ENCODE measurements at regions not wholly inside any gene's neighbourhood (a gene's known extent, or its start where the extent isn't known, plus 50 kb on each side); places are given as distances from the start of the nearest gene placed in this dataset.
"Not testable (repeated sequence)": the region's sequence is repeated elsewhere in the genome, so short reads cannot be mapped to it uniquely, and the experiment has no call there.

- BruUV-seq (replicated peaks); H3K4me2 ChIP-seq (ENCODE audit: control insufficient read depth, insufficient read depth); H3K4me3 ChIP-seq; FAIRE-seq; H3K4me1 ChIP-seq (ENCODE audit: control insufficient read depth, insufficient read depth, low read length); H3K27ac ChIP-seq (ENCODE audit: control insufficient read depth, insufficient read depth); in situ Hi-C loops (cut with MboI); POLR2A ChIA-PET; H3K27me3 ChIP-seq (replicated peaks in 1 of 2; ENCODE audit: control insufficient read depth in 2 of 2, insufficient read depth in 2 of 2, low read length in 1 of 2); H2AFZ ChIP-seq (ENCODE audit: control insufficient read depth, low read depth, low read length); H3K9me3 ChIP-seq (replicated peaks; ENCODE audit: control insufficient read depth, insufficient read depth, low read length); intact Hi-C loops (cut with micrococcal nuclease; ENCODE audit: unreplicated experiment); DNase-seq (ENCODE audit: low read depth, low spot score); SMC1A ChIA-PET (ENCODE audit: uncharacterized antibody, unreplicated experiment); RAD21 ChIA-PET (ENCODE audit: unreplicated experiment); CTCF ChIA-PET; H3K79me2 ChIP-seq (ENCODE audit: control insufficient read depth, insufficient read depth, low read length); H4K20me1 ChIP-seq (ENCODE audit: control insufficient read depth, insufficient read depth); H3K36me3 ChIP-seq (ENCODE audit: control insufficient read depth in 2 of 2, insufficient read depth in 2 of 2, low read length in 1 of 2); H3K9ac ChIP-seq (ENCODE audit: control insufficient read depth, insufficient read depth, low read length); ATAC-seq: not testable (repeated sequence)
- WGBS (ENCODE audit: insufficient coverage, insufficient replicate concordance, low lambda C conversion rate, missing lambda C conversion rate), result 2% methylated on average over 4 of the region's 4 CpGs
These were observed 1916.0 kb downstream of the C4orf33 start for GRCh38 chr4:131011961-131012360.

DNA sequence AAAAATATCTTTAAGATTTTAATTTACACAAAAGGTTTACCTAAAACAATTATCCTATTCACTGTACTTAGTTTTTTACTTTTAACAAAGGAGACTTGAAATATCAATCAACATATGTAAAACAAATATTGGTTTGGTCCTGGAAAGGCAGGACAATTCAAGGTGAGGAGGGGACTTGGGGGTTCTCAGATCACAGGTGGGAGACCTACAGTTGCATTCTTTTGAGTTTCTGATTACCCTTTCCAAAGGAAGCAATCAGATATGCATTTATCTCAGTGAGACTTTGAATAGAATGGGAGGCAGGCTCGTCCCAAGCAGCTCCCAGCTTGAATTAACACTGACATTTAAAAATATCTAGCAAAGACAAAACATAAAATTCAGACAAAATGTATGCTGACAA lies 1917.3 kb downstream of the C4orf33 start:
- no peaks in the 10 kb centered on the region for H3K36me3 ChIP-seq (ENCODE audit: control insufficient read depth in 2 of 2, insufficient read depth in 2 of 2, low read length in 1 of 2)
- DNase-seq (ENCODE audit: low read depth, low spot score) (no peak), ATAC-seq (no peak), FAIRE-seq (no peak)
- intact Hi-C loops (cut with micrococcal nuclease; ENCODE audit: unreplicated experiment) (no loop called here), in situ Hi-C loops (cut with MboI) (no loop called here)
- no peak overlapping the region for H3K27ac ChIP-seq (ENCODE audit: control insufficient read depth, insufficient read depth)
- BruUV-seq (replicated peaks), result no TSS peak
- ChIA-PET POLR2A (no interaction called here), CTCF (interaction anchor here (1.0 kb wide), 1 partner anchor 9 kb away, joined by 4 read pairs; no protein-coding TSS in a partner anchor), SMC1A (ENCODE audit: uncharacterized antibody, unreplicated experiment) (no interaction called here), RAD21 (ENCODE audit: unreplicated experiment) (no interaction called here)
- no peak overlapping the region for H3K9ac ChIP-seq (ENCODE audit: control insufficient read depth, insufficient read depth, low read length)
- 0% methylated on average over 1 of the region's 1 CpG for WGBS (ENCODE audit: insufficient coverage, insufficient replicate concordance, low lambda C conversion rate, missing lambda C conversion rate)
- no peak for TF ChIP-seq GATAD2B (conservative IDR thresholded peaks at IDR 0.05; ENCODE audit: low read depth)
- H3K4me1 ChIP-seq (ENCODE audit: control insufficient read depth, insufficient read depth, low read length), result no peaks in the 10 kb centered on the region
- H3K4me3 ChIP-seq, result no peak overlapping the region
- H2AFZ ChIP-seq (ENCODE audit: control insufficient read depth, low read depth, low read length), result no peak overlapping the region
- no peaks in the 10 kb centered on the region for H4K20me1 ChIP-seq (ENCODE audit: control insufficient read depth, insufficient read depth)
- no peaks in the 10 kb centered on the region for H3K9me3 ChIP-seq (replicated peaks; ENCODE audit: control insufficient read depth, insufficient read depth, low read length)
- H3K4me2 ChIP-seq (ENCODE audit: control insufficient read depth, insufficient read depth), result no peak overlapping the region
- no peaks in the 10 kb centered on the region for H3K79me2 ChIP-seq (ENCODE audit: control insufficient read depth, insufficient read depth, low read length)
- H3K27me3 ChIP-seq (replicated peaks in 1 of 2; ENCODE audit: control insufficient read depth in 2 of 2, insufficient read depth in 2 of 2, low read length in 1 of 2), result no peaks in the 10 kb centered on the region

- WGBS (ENCODE audit: insufficient coverage, insufficient replicate concordance, low lambda C conversion rate, missing lambda C conversion rate), result 51% methylated on average over 9 of the region's 9 CpGs
- Histone ChIP-seq H3K9me3 (replicated peaks; ENCODE audit: control insufficient read depth, insufficient read depth, low read length) (no peaks in the 10 kb centered on the region), H3K36me3 (ENCODE audit: control insufficient read depth in 2 of 2, insufficient read depth in 2 of 2, low read length in 1 of 2) (no peaks in the 10 kb centered on the region), H3K4me2 (ENCODE audit: control insufficient read depth, insufficient read depth) (no peak overlapping the region), H3K27ac (ENCODE audit: control insufficient read depth, insufficient read depth) (no peak overlapping the region), H4K20me1 (ENCODE audit: control insufficient read depth, insufficient read depth) (no peaks in the 10 kb centered on the region), H3K4me1 (ENCODE audit: control insufficient read depth, insufficient read depth, low read length) (no peaks in the 10 kb centered on the region), H3K4me3 (no peak overlapping the region), H2AFZ (ENCODE audit: control insufficient read depth, low read depth, low read length) (no peak overlapping the region), H3K79me2 (ENCODE audit: control insufficient read depth, insufficient read depth, low read length) (no peaks in the 10 kb centered on the region), H3K9ac (ENCODE audit: control insufficient read depth, insufficient read depth, low read length) (no peak overlapping the region), H3K27me3 (replicated peaks in 1 of 2; ENCODE audit: control insufficient read depth in 2 of 2, insufficient read depth in 2 of 2, low read length in 1 of 2) (no peaks in the 10 kb centered on the region)
- SMC1A ChIA-PET (ENCODE audit: uncharacterized antibody, unreplicated experiment), result no interaction called here
- ATAC-seq (no peak), DNase-seq (ENCODE audit: low read depth, low spot score) (no peak), FAIRE-seq (no peak)
- CTCF ChIA-PET, result interaction anchor here (1.3 kb wide), 1 partner anchor 11 kb away, joined by 3 read pairs; no protein-coding TSS in a partner anchor
- intact Hi-C loops (cut with micrococcal nuclease; ENCODE audit: unreplicated experiment) (no loop called here), in situ Hi-C loops (cut with MboI) (no loop called here)
- POLR2A ChIA-PET, result no interaction called here
- RAD21 ChIA-PET (ENCODE audit: unreplicated experiment), result no interaction called here
- TF ChIP-seq TCF3 (IDR thresholded peaks at IDR 0.05; ENCODE audit: borderline replicate concordance, insufficient read depth, low read depth, low read length), result no peak
- no peak for TF ChIP-seq NFYB (IDR thresholded peaks at IDR 0.05; ENCODE audit: insufficient read depth, low read depth, low read length)
- no peak for TF ChIP-seq HCFC1 (IDR thresholded peaks at IDR 0.05; ENCODE audit: low read length)
- no peak for TF ChIP-seq HDAC2 (IDR thresholded peaks at IDR 0.05)
- no peak for TF ChIP-seq RAD51 (IDR thresholded peaks at IDR 0.05)
- TF ChIP-seq CREM (IDR thresholded peaks at IDR 0.05; ENCODE audit: low read depth), result no peak
- no peak for TF ChIP-seq ZBED1 (IDR thresholded peaks at IDR 0.05; ENCODE audit: borderline replicate concordance)
- TF ChIP-seq, protein P1, sequence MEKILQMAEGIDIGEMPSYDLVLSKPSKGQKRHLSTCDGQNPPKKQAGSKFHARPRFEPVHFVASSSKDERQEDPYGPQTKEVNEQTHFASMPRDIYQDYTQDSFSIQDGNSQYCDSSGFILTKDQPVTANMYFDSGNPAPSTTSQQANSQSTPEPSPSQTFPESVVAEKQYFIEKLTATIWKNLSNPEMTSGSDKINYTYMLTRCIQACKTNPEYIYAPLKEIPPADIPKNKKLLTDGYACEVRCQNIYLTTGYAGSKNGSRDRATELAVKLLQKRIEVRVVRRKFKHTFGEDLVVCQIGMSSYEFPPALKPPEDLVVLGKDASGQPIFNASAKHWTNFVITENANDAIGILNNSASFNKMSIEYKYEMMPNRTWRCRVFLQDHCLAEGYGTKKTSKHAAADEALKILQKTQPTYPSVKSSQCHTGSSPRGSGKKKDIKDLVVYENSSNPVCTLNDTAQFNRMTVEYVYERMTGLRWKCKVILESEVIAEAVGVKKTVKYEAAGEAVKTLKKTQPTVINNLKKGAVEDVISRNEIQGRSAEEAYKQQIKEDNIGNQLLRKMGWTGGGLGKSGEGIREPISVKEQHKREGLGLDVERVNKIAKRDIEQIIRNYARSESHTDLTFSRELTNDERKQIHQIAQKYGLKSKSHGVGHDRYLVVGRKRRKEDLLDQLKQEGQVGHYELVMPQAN (conservative IDR thresholded peaks at IDR 0.05), result no peak
- no peak for TF ChIP-seq ZNF622 (IDR thresholded peaks at IDR 0.05)
- no TSS peak for BruUV-seq (replicated peaks)
These were observed 1930.8 kb downstream of the C4orf33 start for GRCh38 chr4:131026771-131027170.

Measured in GM12878 (cell line).